ENCODE measurements at regions not wholly inside any gene's neighbourhood (a gene's known extent, or its start where the extent isn't known, plus 50 kb on each side); places are given as distances from the start of the nearest gene placed in this dataset.

DNA sequence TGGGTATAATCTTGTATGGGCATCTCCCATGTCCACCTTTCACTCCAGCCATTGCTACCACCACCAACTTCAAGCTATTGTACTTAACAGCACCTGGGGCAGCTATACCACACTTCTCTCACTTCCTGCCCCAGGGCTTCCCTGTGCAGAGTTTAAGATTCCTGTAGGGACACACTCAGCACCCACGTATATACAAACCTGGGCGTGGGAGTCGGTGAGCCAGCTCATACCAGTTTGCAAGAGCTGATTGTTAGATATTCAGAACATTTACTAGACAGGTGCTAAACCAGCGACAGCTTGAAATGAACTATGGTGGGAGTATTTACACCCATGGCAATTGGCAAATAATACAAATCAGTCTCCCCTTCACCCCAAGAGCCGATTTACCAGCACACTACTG lies 114.8 kb upstream of the CSF3R start:
- no peak overlapping the region for H3K4me3 ChIP-seq (ENCODE audit: low read depth, low read length)
- no peak for DNase-seq (ENCODE audit: low read depth, low spot score)
- in situ Hi-C loops (cut with HindIII; ENCODE audit: low sequenced_read_pairs) = no loop called here
- TF ChIP-seq, protein P1, sequence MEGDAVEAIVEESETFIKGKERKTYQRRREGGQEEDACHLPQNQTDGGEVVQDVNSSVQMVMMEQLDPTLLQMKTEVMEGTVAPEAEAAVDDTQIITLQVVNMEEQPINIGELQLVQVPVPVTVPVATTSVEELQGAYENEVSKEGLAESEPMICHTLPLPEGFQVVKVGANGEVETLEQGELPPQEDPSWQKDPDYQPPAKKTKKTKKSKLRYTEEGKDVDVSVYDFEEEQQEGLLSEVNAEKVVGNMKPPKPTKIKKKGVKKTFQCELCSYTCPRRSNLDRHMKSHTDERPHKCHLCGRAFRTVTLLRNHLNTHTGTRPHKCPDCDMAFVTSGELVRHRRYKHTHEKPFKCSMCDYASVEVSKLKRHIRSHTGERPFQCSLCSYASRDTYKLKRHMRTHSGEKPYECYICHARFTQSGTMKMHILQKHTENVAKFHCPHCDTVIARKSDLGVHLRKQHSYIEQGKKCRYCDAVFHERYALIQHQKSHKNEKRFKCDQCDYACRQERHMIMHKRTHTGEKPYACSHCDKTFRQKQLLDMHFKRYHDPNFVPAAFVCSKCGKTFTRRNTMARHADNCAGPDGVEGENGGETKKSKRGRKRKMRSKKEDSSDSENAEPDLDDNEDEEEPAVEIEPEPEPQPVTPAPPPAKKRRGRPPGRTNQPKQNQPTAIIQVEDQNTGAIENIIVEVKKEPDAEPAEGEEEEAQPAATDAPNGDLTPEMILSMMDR (IDR thresholded peaks at IDR 0.05; ENCODE audit: low read depth, low read length) = no peak

DNA sequence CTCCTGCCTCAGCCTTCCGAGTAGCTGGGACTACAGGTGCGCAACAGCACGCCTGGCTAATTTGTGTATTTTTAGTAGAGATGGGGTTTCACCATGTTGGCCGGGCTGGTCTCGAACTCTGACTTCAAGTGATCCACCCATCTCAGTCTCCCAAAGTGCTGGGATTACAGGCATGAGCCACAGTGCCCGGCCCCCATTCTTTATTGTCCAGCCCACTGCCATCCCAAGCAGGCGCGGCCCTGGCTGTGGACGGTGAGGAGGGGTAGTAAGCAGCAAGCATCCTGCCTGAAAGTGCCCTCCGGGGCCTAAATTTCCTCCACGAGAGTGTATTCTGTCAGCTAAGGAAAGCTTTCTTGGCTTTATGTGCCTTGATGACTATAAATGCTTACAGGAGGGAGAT lies 113.2 kb upstream of the CSF3R start:
- no peak for DNase-seq (ENCODE audit: low read depth, low spot score)
- H3K4me3 ChIP-seq (ENCODE audit: low read depth, low read length) = no peak overlapping the region
- in situ Hi-C loops (cut with HindIII; ENCODE audit: low sequenced_read_pairs) = no loop called here
- TF ChIP-seq, protein P1 (IDR thresholded peaks at IDR 0.05; ENCODE audit: low read depth, low read length) = no peak

DNA sequence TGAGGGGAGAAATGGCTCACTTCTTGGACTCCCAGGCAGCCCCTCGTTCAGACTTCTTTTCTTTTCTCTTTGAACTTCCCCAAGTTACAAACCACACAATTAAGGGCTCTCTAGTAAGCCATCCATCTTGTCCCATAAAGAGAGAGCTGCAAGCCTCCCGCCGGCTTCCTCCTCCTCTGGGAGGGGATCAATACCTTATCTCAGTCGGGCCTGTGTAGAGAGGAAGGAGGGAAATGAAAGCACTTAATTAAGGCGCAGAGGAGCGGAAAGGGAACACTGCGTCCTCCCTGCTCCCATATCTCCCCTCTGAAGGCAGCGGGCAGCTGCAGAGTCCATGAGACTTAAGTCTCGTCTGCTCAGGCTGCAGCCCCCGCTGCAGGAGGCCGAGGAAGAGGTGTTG lies 112.6 kb upstream of the CSF3R start:
- TF ChIP-seq, protein P1 (IDR thresholded peaks at IDR 0.05; ENCODE audit: low read depth, low read length) = no peak
- no peak for DNase-seq (ENCODE audit: low read depth, low spot score)
- H3K4me3 ChIP-seq (ENCODE audit: low read depth, low read length) = no peak overlapping the region
- in situ Hi-C loops (cut with HindIII; ENCODE audit: low sequenced_read_pairs) = no loop called here

DNA sequence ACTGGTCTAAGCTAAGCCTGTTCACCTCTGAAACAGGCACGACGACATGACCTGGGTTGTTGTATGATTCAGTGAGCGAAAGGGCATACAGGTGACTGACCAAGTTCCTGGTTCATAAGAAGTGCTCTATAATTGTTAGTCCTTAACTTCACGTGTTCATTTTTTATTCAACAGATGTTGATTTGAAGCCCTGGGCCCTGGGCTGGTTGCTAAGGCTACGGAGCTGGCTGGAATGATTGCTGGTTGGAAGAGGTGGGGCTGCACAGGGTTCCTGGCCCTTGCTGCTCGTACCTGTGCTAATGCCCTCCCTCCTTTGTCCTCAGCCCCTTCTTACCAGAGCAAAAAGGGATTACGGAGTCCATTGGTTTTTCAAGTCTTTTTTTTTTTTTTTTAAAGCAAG lies 111.3 kb upstream of the CSF3R start:
- no peak overlapping the region for H3K4me3 ChIP-seq (ENCODE audit: low read depth, low read length)
- TF ChIP-seq, protein P1 (IDR thresholded peaks at IDR 0.05; ENCODE audit: low read depth, low read length) = no peak
- in situ Hi-C loops (cut with HindIII; ENCODE audit: low sequenced_read_pairs) = no loop called here
- no peak for DNase-seq (ENCODE audit: low read depth, low spot score)

DNA sequence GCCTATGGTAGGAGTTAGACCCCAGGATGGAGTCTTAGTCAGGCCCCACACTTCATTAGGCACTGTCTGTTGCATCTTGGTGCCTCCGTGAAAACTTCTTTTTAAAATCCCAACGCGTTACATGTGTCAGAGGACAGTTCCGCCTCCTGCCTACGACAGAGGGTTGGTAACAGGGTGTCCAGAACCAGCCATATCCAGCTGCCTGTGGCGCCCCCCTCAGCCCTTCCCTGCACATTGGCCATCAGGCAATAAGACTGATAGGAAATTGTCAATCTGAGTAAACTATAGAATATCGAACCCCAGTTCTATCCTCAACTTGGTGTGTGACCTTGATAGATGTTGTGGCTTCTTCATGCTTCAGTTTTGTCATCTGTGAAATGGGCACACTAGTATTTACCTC lies 108.6 kb upstream of the CSF3R start:
- in situ Hi-C loops (cut with HindIII; ENCODE audit: low sequenced_read_pairs) = no loop called here
- no peak overlapping the region for H3K4me3 ChIP-seq (ENCODE audit: low read depth, low read length)
- DNase-seq (ENCODE audit: low read depth, low spot score) = no peak
- TF ChIP-seq, protein P1 (IDR thresholded peaks at IDR 0.05; ENCODE audit: low read depth, low read length) = no peak

DNA sequence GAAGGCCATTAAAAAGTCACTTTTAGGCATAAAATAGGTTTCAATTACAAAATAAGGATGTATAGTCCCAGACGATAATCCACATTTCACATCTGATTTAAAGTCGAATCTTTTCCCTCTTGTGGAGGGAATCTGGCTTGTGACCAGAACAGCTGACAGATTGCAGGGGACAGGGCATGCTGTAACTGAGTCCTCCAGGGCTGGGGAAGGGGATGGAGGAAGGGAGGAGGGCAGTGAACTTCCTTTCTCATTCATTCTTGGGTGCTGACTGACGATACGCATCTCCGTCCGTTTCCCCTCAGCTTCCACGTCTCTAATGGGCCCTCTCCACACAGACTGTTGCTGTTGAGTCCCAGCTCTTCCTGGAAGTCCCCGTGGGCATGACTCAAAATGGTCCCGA lies 108.1 kb upstream of the CSF3R start:
- in situ Hi-C loops (cut with HindIII; ENCODE audit: low sequenced_read_pairs) = no loop called here
- DNase-seq (ENCODE audit: low read depth, low spot score) = no peak
- H3K4me3 ChIP-seq (ENCODE audit: low read depth, low read length) = no peak overlapping the region
- TF ChIP-seq, protein P1 (IDR thresholded peaks at IDR 0.05; ENCODE audit: low read depth, low read length) = no peak

DNA sequence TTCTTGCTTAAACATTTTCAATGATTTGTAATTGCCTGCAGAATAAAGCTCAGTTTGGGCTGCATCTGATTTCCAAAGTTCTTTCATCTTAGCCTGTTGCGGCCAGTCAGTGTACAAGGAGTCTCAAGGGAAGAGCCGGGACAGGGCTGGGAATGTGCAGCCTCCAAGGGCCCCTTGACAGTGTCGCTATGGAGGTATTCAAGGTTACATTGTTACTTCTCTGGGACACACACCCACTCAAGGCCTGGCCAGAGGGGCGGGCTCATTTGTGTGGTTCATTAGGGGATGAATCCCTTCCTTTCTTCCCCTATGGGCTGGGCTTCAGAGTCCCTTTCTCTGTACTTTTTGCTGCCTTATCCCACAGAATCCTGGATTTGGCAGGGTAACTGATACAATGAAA lies 107.6 kb upstream of the CSF3R start:
- no peak overlapping the region for H3K4me3 ChIP-seq (ENCODE audit: low read depth, low read length)
- DNase-seq (ENCODE audit: low read depth, low spot score) = no peak
- in situ Hi-C loops (cut with HindIII; ENCODE audit: low sequenced_read_pairs) = no loop called here
- TF ChIP-seq, protein P1 (IDR thresholded peaks at IDR 0.05; ENCODE audit: low read depth, low read length) = no peak
